ENCODE measurements at regions not wholly inside any gene's neighbourhood (a gene's known extent, or its start where the extent isn't known, plus 50 kb on each side); places are given as distances from the start of the nearest gene placed in this dataset.

DNA sequence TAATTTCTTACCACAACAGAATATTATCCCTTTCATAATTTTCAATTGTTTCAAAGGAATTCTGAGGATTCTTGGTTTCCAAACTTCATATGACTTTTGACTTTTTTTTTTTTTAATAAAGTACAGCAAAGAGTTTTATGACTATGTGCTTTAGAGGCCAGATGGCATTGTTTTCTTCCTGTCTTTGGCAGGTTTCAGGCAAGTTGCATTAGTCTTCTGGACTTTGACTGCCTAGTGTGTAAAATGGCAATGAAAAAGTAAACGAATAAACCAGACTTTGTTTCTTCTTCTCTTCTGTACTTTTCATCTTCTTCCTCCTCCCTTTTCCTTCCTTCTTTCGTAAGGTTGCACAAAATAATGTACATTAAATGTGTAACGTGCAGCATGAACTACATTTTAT, 172.6 kb upstream of the RBFOX1 start:
- Histone ChIP-seq H3K27ac (no peak overlapping the region), H3K4me1 (ENCODE audit: control insufficient read depth in 1 of 2, low read depth in 2 of 2) (no peaks in the 10 kb centered on the region), H3K4me3 (no peak overlapping the region), H3K9me3 (no peaks in the 10 kb centered on the region), H3K27me3 (replicated peaks; ENCODE audit: insufficient read depth) (no peaks in the 10 kb centered on the region), H3K36me3 (no peaks in the 10 kb centered on the region)
- no peak for DNase-seq (ENCODE audit: low spot score)
- TF ChIP-seq, protein P1, sequence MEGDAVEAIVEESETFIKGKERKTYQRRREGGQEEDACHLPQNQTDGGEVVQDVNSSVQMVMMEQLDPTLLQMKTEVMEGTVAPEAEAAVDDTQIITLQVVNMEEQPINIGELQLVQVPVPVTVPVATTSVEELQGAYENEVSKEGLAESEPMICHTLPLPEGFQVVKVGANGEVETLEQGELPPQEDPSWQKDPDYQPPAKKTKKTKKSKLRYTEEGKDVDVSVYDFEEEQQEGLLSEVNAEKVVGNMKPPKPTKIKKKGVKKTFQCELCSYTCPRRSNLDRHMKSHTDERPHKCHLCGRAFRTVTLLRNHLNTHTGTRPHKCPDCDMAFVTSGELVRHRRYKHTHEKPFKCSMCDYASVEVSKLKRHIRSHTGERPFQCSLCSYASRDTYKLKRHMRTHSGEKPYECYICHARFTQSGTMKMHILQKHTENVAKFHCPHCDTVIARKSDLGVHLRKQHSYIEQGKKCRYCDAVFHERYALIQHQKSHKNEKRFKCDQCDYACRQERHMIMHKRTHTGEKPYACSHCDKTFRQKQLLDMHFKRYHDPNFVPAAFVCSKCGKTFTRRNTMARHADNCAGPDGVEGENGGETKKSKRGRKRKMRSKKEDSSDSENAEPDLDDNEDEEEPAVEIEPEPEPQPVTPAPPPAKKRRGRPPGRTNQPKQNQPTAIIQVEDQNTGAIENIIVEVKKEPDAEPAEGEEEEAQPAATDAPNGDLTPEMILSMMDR (IDR thresholded peaks at IDR 0.05) = no peak
- no peak for ATAC-seq (ENCODE audit: insufficient number of reproducible peaks, low FRiP score, low read depth)

DNA sequence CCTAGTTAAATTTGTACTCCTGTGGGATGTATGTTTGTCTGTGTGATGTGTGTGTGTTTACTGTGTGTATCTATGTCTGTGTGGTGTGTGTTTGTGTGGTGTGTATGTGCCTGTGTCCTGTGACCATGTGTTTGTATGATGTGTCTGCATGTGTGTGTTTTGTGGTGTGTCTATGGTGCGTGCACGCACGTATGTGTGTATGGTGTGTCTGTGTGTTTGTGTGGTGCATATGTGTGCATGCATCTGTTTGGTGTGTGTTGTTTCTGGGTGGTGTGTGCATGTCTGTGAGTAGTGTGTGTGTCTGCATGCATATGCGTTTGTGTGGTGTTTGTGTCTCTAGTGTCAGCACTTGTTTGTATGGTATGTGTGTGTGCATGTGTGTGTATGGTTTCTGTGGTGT, 174.2 kb upstream of the RBFOX1 start:
- no peaks in the 10 kb centered on the region for H3K27me3 ChIP-seq (replicated peaks; ENCODE audit: insufficient read depth)
- ATAC-seq (ENCODE audit: insufficient number of reproducible peaks, low FRiP score, low read depth) (no peak), DNase-seq (ENCODE audit: low spot score) (no peak)
- H3K27ac ChIP-seq = no peak overlapping the region
- no peaks in the 10 kb centered on the region for H3K4me1 ChIP-seq (ENCODE audit: control insufficient read depth in 1 of 2, low read depth in 2 of 2)
- no peaks in the 10 kb centered on the region for H3K9me3 ChIP-seq
- no peak overlapping the region for H3K4me3 ChIP-seq
- no peaks in the 10 kb centered on the region for H3K36me3 ChIP-seq
- TF ChIP-seq, protein P1 (IDR thresholded peaks at IDR 0.05) = no peak

DNA sequence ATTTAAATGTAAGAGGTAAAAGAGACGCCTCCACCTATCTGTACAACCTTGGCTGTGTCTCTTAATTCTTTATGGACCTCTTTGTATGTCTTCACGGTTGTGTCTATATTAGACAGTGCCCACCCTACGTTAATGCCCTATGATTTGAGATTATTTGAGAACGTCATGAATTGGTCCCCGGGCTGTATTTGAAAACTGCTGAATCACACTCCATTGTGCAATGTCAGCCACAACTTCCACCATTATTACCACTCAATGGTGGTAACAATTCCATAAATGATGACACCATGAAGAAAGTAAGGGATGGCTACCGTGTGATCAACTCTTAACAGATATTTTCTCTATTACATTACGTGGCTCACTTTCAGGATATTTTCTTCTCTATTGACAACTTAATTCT, 182.4 kb upstream of the RBFOX1 start:
- Histone ChIP-seq H3K27ac (no peak overlapping the region), H3K9me3 (no peaks in the 10 kb centered on the region), H3K4me1 (ENCODE audit: control insufficient read depth in 1 of 2, low read depth in 2 of 2) (no peaks in the 10 kb centered on the region), H3K27me3 (replicated peaks; ENCODE audit: insufficient read depth) (no peaks in the 10 kb centered on the region), H3K4me3 (no peak overlapping the region), H3K36me3 (no peaks in the 10 kb centered on the region)
- TF ChIP-seq, protein P1 (IDR thresholded peaks at IDR 0.05) = no peak
- DNase-seq (ENCODE audit: low spot score) (no peak), ATAC-seq (ENCODE audit: insufficient number of reproducible peaks, low FRiP score, low read depth) (no peak)

DNA sequence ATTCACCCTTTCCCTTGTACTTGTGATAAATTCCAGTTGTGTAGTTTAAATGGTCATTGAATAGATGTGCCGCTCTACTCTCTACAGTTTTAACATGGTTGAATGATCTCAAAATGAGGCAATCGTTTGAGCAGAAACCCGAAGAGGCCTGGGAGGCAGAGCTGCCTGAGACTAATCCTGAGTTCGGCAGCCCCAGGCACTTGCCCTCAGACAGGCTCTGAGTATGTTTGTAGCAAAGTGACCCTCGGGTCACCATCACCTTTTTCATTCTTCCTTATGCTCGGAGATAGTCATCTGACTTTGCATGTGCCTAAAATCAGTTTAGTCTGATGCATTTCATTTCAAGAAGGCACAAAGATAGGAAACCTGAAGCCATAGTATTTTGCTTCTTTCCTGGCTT, 184.0 kb upstream of the RBFOX1 start:
- no peaks in the 10 kb centered on the region for H3K9me3 ChIP-seq
- DNase-seq (ENCODE audit: low spot score) (no peak), ATAC-seq (ENCODE audit: insufficient number of reproducible peaks, low FRiP score, low read depth) (no peak)
- H3K4me3 ChIP-seq = no peak overlapping the region
- no peaks in the 10 kb centered on the region for H3K4me1 ChIP-seq (ENCODE audit: control insufficient read depth in 1 of 2, low read depth in 2 of 2)
- H3K27me3 ChIP-seq (replicated peaks; ENCODE audit: insufficient read depth) = no peaks in the 10 kb centered on the region
- H3K36me3 ChIP-seq = no peaks in the 10 kb centered on the region
- H3K27ac ChIP-seq = no peak overlapping the region
- TF ChIP-seq, protein P1 (IDR thresholded peaks at IDR 0.05) = no peak

DNA sequence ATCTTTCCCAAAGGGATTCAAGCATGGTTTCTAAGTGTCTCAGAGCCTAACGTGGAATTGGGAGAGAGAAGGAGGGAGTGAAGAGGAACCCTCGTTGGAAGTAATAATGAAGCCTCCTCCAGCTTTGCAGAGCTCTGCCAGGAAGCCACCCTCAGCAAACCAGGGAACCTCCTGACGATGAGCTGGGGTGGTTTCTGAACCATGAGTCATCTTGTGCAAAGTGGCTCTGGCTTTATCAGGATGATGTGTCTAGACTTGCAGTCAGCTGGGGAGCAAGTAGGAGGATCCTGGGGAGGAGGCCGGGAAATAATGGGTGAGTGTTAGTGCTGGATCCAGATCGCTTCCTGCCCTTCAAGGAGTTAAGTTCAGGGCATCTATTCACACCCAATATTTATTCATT, 191.7 kb upstream of the RBFOX1 start:
- no peaks in the 10 kb centered on the region for H3K36me3 ChIP-seq
- TF ChIP-seq, protein P1 (IDR thresholded peaks at IDR 0.05) = no peak
- H3K4me3 ChIP-seq = no peak overlapping the region
- no peak for ATAC-seq (ENCODE audit: insufficient number of reproducible peaks, low FRiP score, low read depth)
- H3K27ac ChIP-seq = no peak overlapping the region
- no peaks in the 10 kb centered on the region for H3K27me3 ChIP-seq (replicated peaks; ENCODE audit: insufficient read depth)
- DNase-seq (ENCODE audit: low spot score) = no peak
- no peaks in the 10 kb centered on the region for H3K9me3 ChIP-seq
- H3K4me1 ChIP-seq (ENCODE audit: control insufficient read depth in 1 of 2, low read depth in 2 of 2) = no peaks in the 10 kb centered on the region

Measured in thoracic aorta (tissue), 2 donors.